Caco-2 (cell line): ENCODE measurements at regions not wholly inside any gene's neighbourhood (a gene's known extent, or its start where the extent isn't known, plus 50 kb on each side); places are given as distances from the start of the nearest gene placed in this dataset.

ENCODE experiments used
- BruUV-seq: library from RNA; stranded (reverse); fragments of 400-500 nt; replicated peaks from 2 replicates; lab custom pipeline; 2021; lab: Mats Ljungman, UMichigan
- CTCF ChIA-PET: fragments of 300-600 bp; sonication (Branson Sonifier 250); formaldehyde crosslinking; loops from one replicate; lab custom pipeline; 2022; ENCODE audit warnings: antibody characterized with exemption; lab: Charles Lee
- POLR2A ChIA-PET: fragments of 300-600 bp; sonication (Branson Sonifier 250); formaldehyde crosslinking; loops from one replicate; lab custom pipeline; 2022; ENCODE audit warnings: antibody characterized with exemption; lab: Charles Lee
- DNase-seq, 2 experiments: peaks; one replicate each; pipeline versions ENCODE4 v3.0.0 to v3.0.0-alpha.2; 2020 to 2022
- H3K27me3 ChIP-seq: replicated peaks from 2 replicates; pipeline ENCODE4 v1.6.0; 2011; ENCODE audit warnings: low read length; ENCODE audit not compliant: control insufficient read depth, insufficient read depth
- H3K36me3 ChIP-seq: 2 replicates; pipeline ENCODE4 v1.5.1; 2011; ENCODE audit warnings: low read length; ENCODE audit not compliant: control insufficient read depth, insufficient read depth
- H3K4me1 ChIP-seq: fragments of 250-450 bp; sonication (Bioruptor Pico); 2 replicates; pipeline ENCODE4 v1.5.1; 2020; ENCODE audit warnings: mild to moderate bottlenecking
- H3K4me3 ChIP-seq: 2 replicates; pipeline ENCODE4 v1.5.1; 2011; ENCODE audit warnings: low read depth, mild to moderate bottlenecking, control low read depth, low read length
- H3K9me3 ChIP-seq: fragments of 250-450 bp; sonication (Bioruptor Pico); 2 replicates; pipeline ENCODE4 v1.5.1; 2020; ENCODE audit warnings: mild to moderate bottlenecking, moderate library complexity
- H3K27ac Mint-ChIP-seq: one replicate; pipeline ENCODE4 v1.8.0; 2022; ENCODE audit warnings: mixed read lengths; ENCODE audit not compliant: unreplicated experiment
- H3K27me3 Mint-ChIP-seq: one replicate; pipeline ENCODE4 v1.8.0; 2022; ENCODE audit warnings: mixed read lengths; ENCODE audit not compliant: insufficient read depth, unreplicated experiment
- H3K36me3 Mint-ChIP-seq: one replicate; pipeline ENCODE4 v1.8.0; 2022; ENCODE audit warnings: mild to moderate bottlenecking, mixed read lengths; ENCODE audit not compliant: insufficient read depth, unreplicated experiment
- H3K4me1 Mint-ChIP-seq: one replicate; pipeline ENCODE4 v1.8.0; 2022; ENCODE audit warnings: low read depth, mixed read lengths; ENCODE audit not compliant: unreplicated experiment
- H3K4me3 Mint-ChIP-seq: one replicate; pipeline ENCODE4 v1.8.0; 2022; ENCODE audit warnings: mild to moderate bottlenecking, moderate library complexity, mixed read lengths; ENCODE audit not compliant: unreplicated experiment
- H3K9me3 Mint-ChIP-seq: one replicate; pipeline ENCODE4 v1.8.0; 2022; ENCODE audit warnings: mixed read lengths; ENCODE audit not compliant: unreplicated experiment
- intact Hi-C: fragments of 100-400 bp; cut with micrococcal nuclease; formaldehyde crosslinking; loops from one replicate; pipeline ENCODE4 v1.10.0; 2022; ENCODE audit not compliant: unreplicated experiment
- TF ChIP-seq, protein P1 (sequence below), 2 experiments: fragments of 200-600 bp in 1 of 2; IDR thresholded peaks; 1 replicate in 1 of 2; 2 replicates in 1 of 2; pipeline versions ENCODE4 v1.5.1 to v1.8.0; 2011 to 2022; ENCODE audit warnings: antibody characterized with exemption in 1 of 2, control low read depth in 1 of 2, inconsistent platforms in 1 of 2, low read depth in 1 of 2, low read length in 1 of 2, mild to moderate bottlenecking in 1 of 2, moderate library complexity in 1 of 2; ENCODE audit not compliant: insufficient read depth in 1 of 2, severe bottlenecking in 1 of 2, unreplicated experiment in 1 of 2

DNA sequence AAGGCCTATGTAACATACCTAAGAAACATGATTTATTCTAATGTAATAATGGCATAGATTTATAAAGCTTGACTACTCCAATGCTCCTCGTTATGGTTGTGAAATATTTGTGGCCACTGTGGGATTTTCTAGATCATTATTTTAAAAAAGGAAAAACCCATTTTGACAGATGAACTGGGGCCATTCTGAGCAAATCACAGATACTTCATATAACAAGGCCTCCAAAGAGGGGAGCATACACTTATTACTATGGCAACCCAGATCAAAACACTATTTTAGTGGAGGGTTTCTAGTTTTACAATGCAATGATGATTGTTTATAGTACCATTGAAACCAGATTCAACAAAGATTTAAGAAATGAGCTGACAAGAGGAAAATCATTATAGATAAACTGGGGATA is 346.6 kb downstream of the ZNF326 start:
- CTCF ChIA-PET, result no interaction called here
- BruUV-seq, result no TSS peak

DNA sequence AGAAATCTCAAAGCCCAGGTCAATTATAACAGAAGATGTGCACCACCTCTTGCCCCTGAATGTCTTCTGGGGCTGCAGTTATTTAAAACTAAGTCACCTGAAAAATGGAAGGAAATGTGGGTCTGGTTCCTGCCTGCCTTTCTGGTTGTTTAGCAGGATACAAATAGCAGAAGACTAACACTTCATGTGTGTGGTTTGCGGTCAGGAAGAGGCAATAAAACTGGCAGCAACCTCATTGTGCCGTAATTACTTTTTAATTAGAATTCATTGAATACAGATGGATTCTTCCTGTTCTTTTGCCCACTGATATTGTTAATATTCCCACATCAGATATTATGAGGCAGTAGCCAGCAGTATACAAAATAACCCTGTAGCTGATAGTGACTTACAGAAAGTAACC is 345.7 kb downstream of the ZNF326 start:
- no peak for DNase-seq

More for the DNA sequence above, 346.6 kb downstream of the ZNF326 start:
- TF ChIP-seq, protein P1, sequence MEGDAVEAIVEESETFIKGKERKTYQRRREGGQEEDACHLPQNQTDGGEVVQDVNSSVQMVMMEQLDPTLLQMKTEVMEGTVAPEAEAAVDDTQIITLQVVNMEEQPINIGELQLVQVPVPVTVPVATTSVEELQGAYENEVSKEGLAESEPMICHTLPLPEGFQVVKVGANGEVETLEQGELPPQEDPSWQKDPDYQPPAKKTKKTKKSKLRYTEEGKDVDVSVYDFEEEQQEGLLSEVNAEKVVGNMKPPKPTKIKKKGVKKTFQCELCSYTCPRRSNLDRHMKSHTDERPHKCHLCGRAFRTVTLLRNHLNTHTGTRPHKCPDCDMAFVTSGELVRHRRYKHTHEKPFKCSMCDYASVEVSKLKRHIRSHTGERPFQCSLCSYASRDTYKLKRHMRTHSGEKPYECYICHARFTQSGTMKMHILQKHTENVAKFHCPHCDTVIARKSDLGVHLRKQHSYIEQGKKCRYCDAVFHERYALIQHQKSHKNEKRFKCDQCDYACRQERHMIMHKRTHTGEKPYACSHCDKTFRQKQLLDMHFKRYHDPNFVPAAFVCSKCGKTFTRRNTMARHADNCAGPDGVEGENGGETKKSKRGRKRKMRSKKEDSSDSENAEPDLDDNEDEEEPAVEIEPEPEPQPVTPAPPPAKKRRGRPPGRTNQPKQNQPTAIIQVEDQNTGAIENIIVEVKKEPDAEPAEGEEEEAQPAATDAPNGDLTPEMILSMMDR (IDR thresholded peaks at IDR 0.05; ENCODE audit: insufficient read depth in 1 of 2, low read depth in 1 of 2, low read length in 1 of 2, severe bottlenecking in 1 of 2, unreplicated experiment in 1 of 2), result no peak
- Histone ChIP-seq H3K9me3 (no peaks in the 10 kb centered on the region), H3K36me3 (no peaks in the 10 kb centered on the region), H3K27me3 (no peaks in the 10 kb centered on the region), H3K4me3 (no peak overlapping the region), H3K4me1 (no peaks in the 10 kb centered on the region)
- no peak for DNase-seq
- Mint-ChIP-seq H3K27ac (no peak overlapping the region), H3K27me3 (no peaks in the 10 kb centered on the region), H3K4me1 (no peaks in the 10 kb centered on the region), H3K36me3 (no peaks in the 10 kb centered on the region), H3K4me3 (no peak overlapping the region), H3K9me3 (no peaks in the 10 kb centered on the region)
- intact Hi-C loops, result no loop called here
- POLR2A ChIA-PET, result no interaction called here

DNA sequence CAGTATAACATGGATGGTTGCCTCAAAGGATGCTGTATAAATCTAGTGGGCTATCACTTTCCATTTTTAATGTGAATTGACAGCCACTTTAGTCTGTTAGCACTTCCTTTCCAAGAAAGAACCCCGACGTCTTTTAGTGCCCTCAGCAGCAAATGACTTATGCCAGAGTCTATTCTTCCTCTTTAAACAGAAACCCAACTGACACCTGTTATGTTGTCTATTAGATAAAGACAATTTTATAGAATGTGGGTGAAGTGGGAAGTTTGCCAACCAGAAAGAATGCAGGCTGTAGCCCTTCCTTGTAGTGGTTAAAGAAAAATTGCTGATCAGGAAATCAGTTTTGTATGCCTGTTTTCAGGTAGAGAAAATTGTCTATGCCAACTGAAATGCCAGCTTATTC is 344.9 kb downstream of the ZNF326 start:
- BruUV-seq, result no TSS peak
- no peaks in the 10 kb centered on the region for H3K4me1 Mint-ChIP-seq
- no peak overlapping the region for H3K4me3 Mint-ChIP-seq
- Histone ChIP-seq H3K27me3 (no peaks in the 10 kb centered on the region), H3K4me1 (no peaks in the 10 kb centered on the region), H3K4me3 (no peak overlapping the region), H3K36me3 (no peaks in the 10 kb centered on the region), H3K9me3 (no peaks in the 10 kb centered on the region)
- intact Hi-C loops, result no loop called here
- no peaks in the 10 kb centered on the region for H3K36me3 Mint-ChIP-seq
- TF ChIP-seq, protein P1 (IDR thresholded peaks at IDR 0.05; ENCODE audit: insufficient read depth in 1 of 2, low read depth in 1 of 2, low read length in 1 of 2, severe bottlenecking in 1 of 2, unreplicated experiment in 1 of 2), result no peak
- no peaks in the 10 kb centered on the region for H3K9me3 Mint-ChIP-seq
- ChIA-PET POLR2A (no interaction called here), CTCF (no interaction called here)
- no peak for DNase-seq
- no peak overlapping the region for H3K27ac Mint-ChIP-seq
- H3K27me3 Mint-ChIP-seq, result peaks cover 2% of the 10 kb centered on the region

More for the DNA sequence above, 345.7 kb downstream of the ZNF326 start:
- H3K9me3 Mint-ChIP-seq, result no peaks in the 10 kb centered on the region
- H3K4me1 Mint-ChIP-seq, result no peaks in the 10 kb centered on the region
- no peak overlapping the region for H3K4me3 ChIP-seq
- ChIA-PET CTCF (no interaction called here), POLR2A (no interaction called here)
- no peaks in the 10 kb centered on the region for H3K4me1 ChIP-seq
- H3K27me3 ChIP-seq, result no peaks in the 10 kb centered on the region
- TF ChIP-seq, protein P1 (IDR thresholded peaks at IDR 0.05; ENCODE audit: insufficient read depth in 1 of 2, low read depth in 1 of 2, low read length in 1 of 2, severe bottlenecking in 1 of 2, unreplicated experiment in 1 of 2), result no peak
- intact Hi-C loops, result no loop called here
- no peaks in the 10 kb centered on the region for H3K9me3 ChIP-seq
- BruUV-seq, result no TSS peak
- no peak overlapping the region for H3K27ac Mint-ChIP-seq
- no peaks in the 10 kb centered on the region for H3K36me3 ChIP-seq
- H3K36me3 Mint-ChIP-seq, result no peaks in the 10 kb centered on the region
- H3K4me3 Mint-ChIP-seq, result no peak overlapping the region
- peaks cover 2% of the 10 kb centered on the region for H3K27me3 Mint-ChIP-seq
